ENCODE measurements at regions not wholly inside any gene's neighbourhood (a gene's known extent, or its start where the extent isn't known, plus 50 kb on each side); places are given as distances from the start of the nearest gene placed in this dataset.

GRCh38 chr11:98007072-98007471 is 1013.7 kb upstream of the CNTN5 start:
- no peak for TF ChIP-seq POLR2A (IDR thresholded peaks at IDR 0.05)
- no peak for TF ChIP-seq CTCF (IDR thresholded peaks at IDR 0.05 in 4 of 5, conservative IDR thresholded peaks at IDR 0.05 in 1 of 5)

Data from gastrocnemius medialis (tissue), 4 donors.